Neutrophil (primary cell): ENCODE measurements at regions not wholly inside any gene's neighbourhood (a gene's known extent, or its start where the extent isn't known, plus 50 kb on each side); places are given as distances from the start of the nearest gene placed in this dataset.

Experiments used
- H3K27ac ChIP-seq: fragments of 200-600 bp; sonication (generic); 2 replicates; pipeline ENCODE4 v1.5.1; 2016; ENCODE audit warnings: mild to moderate bottlenecking, moderate library complexity
- H3K27me3 ChIP-seq: fragments of 200-600 bp; sonication (generic); 2 replicates; pipeline ENCODE4 v1.6.0; 2016; ENCODE audit warnings: mild to moderate bottlenecking
- H3K36me3 ChIP-seq: fragments of 200-600 bp; sonication (generic); 2 replicates; pipeline ENCODE4 v1.5.1; 2017
- H3K4me1 ChIP-seq, 2 experiments: fragments of 200-600 bp in 1 of 2; sonication (generic) in 1 of 2; 1 replicate in 1 of 2; 2 replicates in 1 of 2; pipeline versions ENCODE4 v1.5.1 to v1.6.1; 2013 to 2016; ENCODE audit warnings: low read depth in 1 of 2, low read length in 1 of 2, mild to moderate bottlenecking in 1 of 2, moderate library complexity in 1 of 2; ENCODE audit not compliant: control insufficient read depth in 1 of 2, insufficient read depth in 1 of 2
- H3K4me3 ChIP-seq, 2 experiments: fragments of 200-600 bp in 1 of 2; sonication (generic) in 1 of 2; 1 replicate in 1 of 2; 2 replicates in 1 of 2; pipeline ENCODE4 v1.5.1; 2013 to 2016; ENCODE audit warnings: low read depth in 1 of 2, low read length in 1 of 2, mild to moderate bottlenecking in 1 of 2, moderate library complexity in 1 of 2
- H3K9me3 ChIP-seq: fragments of 200-600 bp; sonication (generic); 2 replicates; pipeline ENCODE4 v1.5.1; 2016
- TF ChIP-seq, protein P1 (sequence below): fragments of 200-600 bp; sonication (generic); IDR thresholded peaks from 2 replicates; pipeline ENCODE4 v1.5.1; 2016; ENCODE audit warnings: antibody characterized with exemption

DNA sequence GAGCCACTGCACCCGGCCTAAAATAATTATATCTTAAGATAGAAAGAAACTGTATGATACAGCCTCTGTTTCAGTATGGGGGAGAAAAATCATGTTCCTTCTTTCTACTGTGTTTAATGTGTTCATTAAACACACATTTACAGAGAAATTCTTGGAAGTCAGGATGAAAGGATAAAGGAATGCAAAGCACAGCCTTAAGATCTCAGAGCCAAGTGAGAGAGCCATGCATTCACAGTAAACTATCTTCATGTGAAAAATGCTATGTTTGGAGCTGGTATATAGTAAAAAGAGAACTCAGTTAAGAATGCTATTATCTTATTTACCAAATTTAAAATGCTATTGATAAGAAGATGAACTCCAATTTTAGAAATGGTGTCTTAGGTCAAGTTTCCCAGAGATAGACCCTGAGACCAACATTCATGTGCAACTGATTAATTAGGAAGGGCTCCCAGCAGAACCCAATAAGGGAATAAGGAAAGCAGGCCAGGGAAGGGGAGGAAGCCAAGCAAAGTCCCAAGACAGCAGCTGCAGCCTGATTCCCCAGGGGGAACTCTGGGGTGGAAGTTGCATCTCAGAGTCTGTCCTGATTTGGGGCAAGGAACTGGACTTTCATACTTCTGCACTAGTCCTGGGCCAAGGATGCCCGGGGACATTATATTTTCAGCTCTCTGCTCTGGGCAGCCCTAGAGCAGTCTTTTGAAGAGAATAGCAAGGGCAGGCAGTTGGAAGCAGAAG is 130.0 kb upstream of the ZNF648 start:
- Histone ChIP-seq H3K9me3 (no peaks in the 10 kb centered on the region), H3K4me3 (no peak overlapping the region), H3K36me3 (no peaks in the 10 kb centered on the region), H3K27me3 (no peaks in the 10 kb centered on the region), H3K4me1 (peaks cover 39 to 48% of the 10 kb centered on the region in 2 experiments), H3K27ac (peak overlapping the region; percentile 93)
- TF ChIP-seq, protein P1, sequence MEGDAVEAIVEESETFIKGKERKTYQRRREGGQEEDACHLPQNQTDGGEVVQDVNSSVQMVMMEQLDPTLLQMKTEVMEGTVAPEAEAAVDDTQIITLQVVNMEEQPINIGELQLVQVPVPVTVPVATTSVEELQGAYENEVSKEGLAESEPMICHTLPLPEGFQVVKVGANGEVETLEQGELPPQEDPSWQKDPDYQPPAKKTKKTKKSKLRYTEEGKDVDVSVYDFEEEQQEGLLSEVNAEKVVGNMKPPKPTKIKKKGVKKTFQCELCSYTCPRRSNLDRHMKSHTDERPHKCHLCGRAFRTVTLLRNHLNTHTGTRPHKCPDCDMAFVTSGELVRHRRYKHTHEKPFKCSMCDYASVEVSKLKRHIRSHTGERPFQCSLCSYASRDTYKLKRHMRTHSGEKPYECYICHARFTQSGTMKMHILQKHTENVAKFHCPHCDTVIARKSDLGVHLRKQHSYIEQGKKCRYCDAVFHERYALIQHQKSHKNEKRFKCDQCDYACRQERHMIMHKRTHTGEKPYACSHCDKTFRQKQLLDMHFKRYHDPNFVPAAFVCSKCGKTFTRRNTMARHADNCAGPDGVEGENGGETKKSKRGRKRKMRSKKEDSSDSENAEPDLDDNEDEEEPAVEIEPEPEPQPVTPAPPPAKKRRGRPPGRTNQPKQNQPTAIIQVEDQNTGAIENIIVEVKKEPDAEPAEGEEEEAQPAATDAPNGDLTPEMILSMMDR: no peak

DNA sequence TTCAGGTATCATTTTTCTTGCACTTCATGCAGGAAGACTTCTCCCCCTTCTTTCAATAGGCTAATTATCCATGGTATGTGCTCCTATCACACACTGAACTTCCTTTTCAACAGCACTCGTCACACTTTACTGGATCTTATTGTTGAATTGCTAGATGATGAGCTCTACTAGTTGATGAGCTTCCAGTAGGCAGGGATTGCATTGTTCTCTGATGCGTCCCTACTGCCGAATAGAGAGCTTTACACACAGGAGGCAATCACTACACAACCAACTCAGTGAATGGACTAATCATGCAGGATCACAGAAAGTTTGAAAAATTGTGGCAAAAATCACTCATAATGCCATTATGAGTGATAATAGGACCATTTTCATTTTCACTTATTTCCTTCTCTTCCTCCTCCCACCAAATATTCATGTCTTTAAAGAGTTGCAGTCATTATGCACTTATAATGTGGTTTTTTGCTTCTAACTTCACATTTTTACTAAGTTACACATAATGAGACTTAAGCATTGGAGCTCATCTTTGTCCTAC is 128.1 kb upstream of the ZNF648 start:
- TF ChIP-seq, protein P1: no peak
- Histone ChIP-seq H3K9me3 (no peaks in the 10 kb centered on the region), H3K4me1 (peaks cover 30 to 31% of the 10 kb centered on the region in 2 experiments), H3K27ac (no peak overlapping the region), H3K4me3 (no peak overlapping the region), H3K36me3 (no peaks in the 10 kb centered on the region), H3K27me3 (no peaks in the 10 kb centered on the region)

DNA sequence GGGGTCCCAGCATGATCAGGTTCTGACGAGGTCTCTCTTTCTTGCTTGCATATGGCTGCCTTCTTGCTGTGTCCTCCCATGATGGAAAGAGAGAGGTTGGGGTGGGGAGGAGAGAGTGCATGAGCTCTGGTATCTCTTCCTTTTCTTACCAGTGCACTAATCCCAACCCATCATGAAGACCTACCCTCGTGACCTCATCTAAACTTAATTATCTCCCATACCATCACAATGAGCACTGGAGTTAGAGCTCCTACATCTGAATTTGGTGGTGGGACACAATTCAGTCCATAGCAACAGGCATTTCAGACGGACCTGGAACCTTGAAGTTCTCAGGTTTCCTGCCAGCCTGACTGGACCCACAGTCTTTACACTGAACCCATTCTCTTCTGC is 125.2 kb upstream of the ZNF648 start:
- H3K4me3 ChIP-seq: no peak overlapping the region
- H3K9me3 ChIP-seq: no peaks in the 10 kb centered on the region
- H3K4me1 ChIP-seq: peaks cover 8 to 10% of the 10 kb centered on the region in 2 experiments
- TF ChIP-seq, protein P1: no peak
- no peaks in the 10 kb centered on the region for H3K27me3 ChIP-seq
- H3K36me3 ChIP-seq: no peaks in the 10 kb centered on the region
- no peak overlapping the region for H3K27ac ChIP-seq

DNA sequence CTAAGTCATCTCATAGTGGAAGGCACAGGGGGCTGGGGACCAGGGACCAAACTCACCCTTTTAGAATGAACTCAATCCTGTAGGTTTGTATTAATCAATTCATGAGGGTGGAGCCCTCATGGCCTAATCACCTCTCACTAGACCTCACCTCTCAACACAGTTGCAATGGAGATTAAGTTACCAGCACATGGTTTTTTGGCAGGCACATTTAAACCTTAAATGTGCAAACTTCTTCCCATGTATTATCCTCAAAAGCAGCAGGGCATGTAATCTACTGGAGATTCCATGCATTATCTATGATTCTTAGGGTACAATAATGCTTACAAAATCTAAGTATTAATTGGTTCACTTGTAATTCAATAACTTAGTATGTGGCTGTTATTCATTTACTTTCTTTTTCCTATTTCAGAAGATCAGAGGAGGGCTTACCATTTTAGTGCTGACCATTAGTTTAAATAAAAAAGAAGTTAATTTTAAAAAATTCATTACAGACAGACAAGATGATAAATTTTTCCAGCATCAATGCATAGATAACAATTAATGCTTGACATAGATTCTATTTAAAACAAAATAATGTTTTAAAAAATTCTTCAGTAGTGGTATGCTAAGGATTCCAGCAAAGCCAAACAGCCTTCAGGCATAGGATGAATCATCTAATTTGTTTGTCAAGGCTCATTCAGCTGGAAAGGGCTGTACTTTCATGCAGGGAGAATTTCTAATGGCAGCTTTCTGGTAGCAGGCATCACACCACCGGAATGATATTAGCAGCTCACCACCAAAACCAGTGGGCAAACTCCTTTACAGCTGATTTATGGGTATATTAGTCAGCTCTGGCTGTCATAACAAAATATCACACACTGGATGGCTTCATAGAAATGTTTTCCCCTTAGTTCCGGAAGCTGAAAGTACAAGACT is 124.6 kb upstream of the ZNF648 start:
- Histone ChIP-seq H3K36me3 (no peaks in the 10 kb centered on the region), H3K4me3 (no peak overlapping the region), H3K27me3 (no peaks in the 10 kb centered on the region), H3K27ac (no peak overlapping the region), H3K4me1 (peaks cover 6 to 9% of the 10 kb centered on the region in 2 experiments), H3K9me3 (no peaks in the 10 kb centered on the region)
- TF ChIP-seq, protein P1: no peak

DNA sequence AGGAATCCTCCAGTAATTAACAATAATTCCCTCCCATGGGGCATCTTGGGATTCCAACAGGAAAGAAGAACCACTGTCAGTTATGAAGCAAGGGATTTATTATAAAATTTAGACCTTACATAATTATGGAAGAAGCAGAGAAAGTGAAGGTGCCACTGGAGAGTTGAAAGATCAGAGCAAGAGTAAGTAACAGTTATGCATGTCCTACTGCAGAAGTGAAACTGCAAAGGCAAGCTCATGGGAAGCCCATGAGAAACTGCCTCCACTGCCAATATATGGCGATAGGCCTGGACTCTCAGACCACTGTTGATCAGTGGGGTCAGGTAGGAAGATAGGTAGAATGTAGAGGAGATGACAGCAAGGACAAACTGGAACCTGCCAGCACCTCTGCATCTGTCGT is 123.6 kb upstream of the ZNF648 start:
- Histone ChIP-seq H3K36me3 (no peaks in the 10 kb centered on the region), H3K4me1 (peaks cover 6 to 9% of the 10 kb centered on the region in 2 experiments), H3K27ac (no peak overlapping the region), H3K9me3 (no peaks in the 10 kb centered on the region), H3K4me3 (no peak overlapping the region), H3K27me3 (no peaks in the 10 kb centered on the region)
- TF ChIP-seq, protein P1: no peak
